GM18873 (cell line): ENCODE measurements at regions not wholly inside any gene's neighbourhood (a gene's known extent, or its start where the extent isn't known, plus 50 kb on each side); places are given as distances from the start of the nearest gene placed in this dataset.

ENCODE experiments used
- ATAC-seq: cut with Tn5 transposase; IDR thresholded peaks from one replicate; pipeline ENCODE4 v1.9.1; 2021; ENCODE audit warnings: mild to moderate bottlenecking, moderate library complexity, moderate number of reproducible peaks; ENCODE audit not compliant: unreplicated experiment, low FRiP score

- ATAC-seq: no peak
These were observed 193.7 kb upstream of the BTG1 start for GRCh38 chr12:92339198-92339821.

- no peak for ATAC-seq
These were observed 193.0 kb upstream of the BTG1 start for GRCh38 chr12:92338671-92339070.

- no peak for ATAC-seq
These were observed 192.5 kb upstream of the BTG1 start for GRCh38 chr12:92338102-92338501.

- no peak for ATAC-seq
These were observed 191.5 kb upstream of the BTG1 start for GRCh38 chr12:92337128-92337527.

- no peak for ATAC-seq
These were observed 191.0 kb upstream of the BTG1 start for GRCh38 chr12:92336641-92337040.

- no peak for ATAC-seq
These were observed 190.2 kb upstream of the BTG1 start for GRCh38 chr12:92335831-92336230.

GRCh38 chr12:92334552-92334951 is 188.9 kb upstream of the BTG1 start:
- ATAC-seq: no peak

- ATAC-seq: no peak
These were observed 186.9 kb upstream of the BTG1 start for GRCh38 chr12:92332552-92332951.

GRCh38 chr12:92331383-92331782 is 185.7 kb upstream of the BTG1 start:
- ATAC-seq: no peak

- ATAC-seq: no peak
These were observed 185.0 kb upstream of the BTG1 start for GRCh38 chr12:92330654-92331053.

- no peak for ATAC-seq
These were observed 181.2 kb upstream of the BTG1 start for GRCh38 chr12:92326877-92327276.

GRCh38 chr12:92324849-92325500 is 179.3 kb upstream of the BTG1 start:
- ATAC-seq: no peak

- no peak for ATAC-seq
These were observed 166.9 kb upstream of the BTG1 start for GRCh38 chr12:92312463-92312964.

- no peak for ATAC-seq
These were observed 158.9 kb upstream of the BTG1 start for GRCh38 chr12:92304371-92305055.

- ATAC-seq: no peak
These were observed 156.6 kb upstream of the BTG1 start for GRCh38 chr12:92302041-92302829.

GRCh38 chr12:92301356-92301755 is 155.7 kb upstream of the BTG1 start:
- no peak for ATAC-seq

GRCh38 chr12:92300777-92301176 is 155.1 kb upstream of the BTG1 start:
- ATAC-seq: no peak

GRCh38 chr12:92299744-92300143 is 154.1 kb upstream of the BTG1 start:
- ATAC-seq: no peak

- ATAC-seq: no peak
These were observed 153.7 kb upstream of the BTG1 start for GRCh38 chr12:92299344-92299743.

GRCh38 chr12:92297932-92298696 is 152.5 kb upstream of the BTG1 start:
- no peak for ATAC-seq
